ENCODE measurements at regions not wholly inside any gene's neighbourhood (a gene's known extent, or its start where the extent isn't known, plus 50 kb on each side); places are given as distances from the start of the nearest gene placed in this dataset.

- whole genome bisulfite sequencing (ENCODE audit: insufficient coverage, insufficient replicate concordance, low lambda C conversion rate, missing lambda C conversion rate) = 81% methylated on average over 5 of the region's 5 CpGs
- H3K27me3 ChIP-seq (replicated peaks in 1 of 2; ENCODE audit: control insufficient read depth in 2 of 2, insufficient read depth in 2 of 2, low read length in 1 of 2) = no peaks in the 10 kb centered on the region
- no peak overlapping the region for H3K27ac ChIP-seq (ENCODE audit: control insufficient read depth, insufficient read depth)
- H3K36me3 ChIP-seq (ENCODE audit: control insufficient read depth in 2 of 2, insufficient read depth in 2 of 2, low read length in 1 of 2) = no peaks in the 10 kb centered on the region
- no peaks in the 10 kb centered on the region for H3K79me2 ChIP-seq (ENCODE audit: control insufficient read depth, insufficient read depth, low read length)
- no peak overlapping the region for H3K9ac ChIP-seq (ENCODE audit: control insufficient read depth, insufficient read depth, low read length)
- in situ Hi-C loops (cut with MboI) = no loop called here
- POLR2A ChIA-PET = no interaction called here
- H3K4me2 ChIP-seq (ENCODE audit: control insufficient read depth, insufficient read depth) = no peak overlapping the region
- SMC1A ChIA-PET (ENCODE audit: uncharacterized antibody, unreplicated experiment) = no interaction called here
- RAD21 ChIA-PET (ENCODE audit: unreplicated experiment) = no interaction called here
- no peak for DNase-seq (ENCODE audit: low read depth, low spot score)
- TF ChIP-seq ZBED1 (IDR thresholded peaks at IDR 0.05; ENCODE audit: borderline replicate concordance) (no peak), CHD2 (IDR thresholded peaks at IDR 0.05; ENCODE audit: borderline replicate concordance, low read depth, low read length) (no peak), SRF (IDR thresholded peaks at IDR 0.05; ENCODE audit: low read depth in 2 of 2, low read length in 2 of 2) (no peak), RCOR1 (conservative IDR thresholded peaks at IDR 0.05; ENCODE audit: low read depth, low read length) (no peak), SIX5 (IDR thresholded peaks at IDR 0.05; ENCODE audit: low read depth, low read length, severe bottlenecking) (no peak), RELA (IDR thresholded peaks at IDR 0.05; ENCODE audit: borderline replicate concordance, partially characterized antibody) (no peak), REST (IDR thresholded peaks at IDR 0.05; ENCODE audit: low read depth, low read length) (no peak), SIN3A (IDR thresholded peaks at IDR 0.05; ENCODE audit: low read depth, low read length) (no peak), ZNF24 (IDR thresholded peaks at IDR 0.05) (no peak), RB1 (IDR thresholded peaks at IDR 0.05; ENCODE audit: borderline replicate concordance) (no peak), YY1 (IDR thresholded peaks at IDR 0.05; ENCODE audit: low read depth, low read length) (no peak), MTA3 (IDR thresholded peaks at IDR 0.05; ENCODE audit: borderline replicate concordance, low read length) (no peak)
- TF ChIP-seq, protein P1, sequence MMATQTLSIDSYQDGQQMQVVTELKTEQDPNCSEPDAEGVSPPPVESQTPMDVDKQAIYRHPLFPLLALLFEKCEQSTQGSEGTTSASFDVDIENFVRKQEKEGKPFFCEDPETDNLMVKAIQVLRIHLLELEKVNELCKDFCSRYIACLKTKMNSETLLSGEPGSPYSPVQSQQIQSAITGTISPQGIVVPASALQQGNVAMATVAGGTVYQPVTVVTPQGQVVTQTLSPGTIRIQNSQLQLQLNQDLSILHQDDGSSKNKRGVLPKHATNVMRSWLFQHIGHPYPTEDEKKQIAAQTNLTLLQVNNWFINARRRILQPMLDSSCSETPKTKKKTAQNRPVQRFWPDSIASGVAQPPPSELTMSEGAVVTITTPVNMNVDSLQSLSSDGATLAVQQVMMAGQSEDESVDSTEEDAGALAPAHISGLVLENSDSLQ (IDR thresholded peaks at IDR 0.05) = no peak
- BruUV-seq (replicated peaks) = no TSS peak
- no peaks in the 10 kb centered on the region for H3K9me3 ChIP-seq (replicated peaks; ENCODE audit: control insufficient read depth, insufficient read depth, low read length)
- H2AFZ ChIP-seq (ENCODE audit: control insufficient read depth, low read depth, low read length) = no peak overlapping the region
- H3K4me3 ChIP-seq = no peak overlapping the region
- H4K20me1 ChIP-seq (ENCODE audit: control insufficient read depth, insufficient read depth) = no peaks in the 10 kb centered on the region
- intact Hi-C loops (cut with micrococcal nuclease; ENCODE audit: unreplicated experiment) = no loop called here
- FAIRE-seq = no peak
- H3K4me1 ChIP-seq (ENCODE audit: control insufficient read depth, insufficient read depth, low read length) = no peaks in the 10 kb centered on the region
- CTCF ChIA-PET = interaction anchor here (0.5 kb wide), 1 partner anchor 242 kb away, joined by 3 read pairs; no protein-coding TSS in a partner anchor
- ATAC-seq = no peak
Observed at GRCh38 chr18:61699397-61700110, 193.3 kb downstream of the RNF152 start.
